ENCODE measurements at regions not wholly inside any gene's neighbourhood (a gene's known extent, or its start where the extent isn't known, plus 50 kb on each side); places are given as distances from the start of the nearest gene placed in this dataset.

DNA sequence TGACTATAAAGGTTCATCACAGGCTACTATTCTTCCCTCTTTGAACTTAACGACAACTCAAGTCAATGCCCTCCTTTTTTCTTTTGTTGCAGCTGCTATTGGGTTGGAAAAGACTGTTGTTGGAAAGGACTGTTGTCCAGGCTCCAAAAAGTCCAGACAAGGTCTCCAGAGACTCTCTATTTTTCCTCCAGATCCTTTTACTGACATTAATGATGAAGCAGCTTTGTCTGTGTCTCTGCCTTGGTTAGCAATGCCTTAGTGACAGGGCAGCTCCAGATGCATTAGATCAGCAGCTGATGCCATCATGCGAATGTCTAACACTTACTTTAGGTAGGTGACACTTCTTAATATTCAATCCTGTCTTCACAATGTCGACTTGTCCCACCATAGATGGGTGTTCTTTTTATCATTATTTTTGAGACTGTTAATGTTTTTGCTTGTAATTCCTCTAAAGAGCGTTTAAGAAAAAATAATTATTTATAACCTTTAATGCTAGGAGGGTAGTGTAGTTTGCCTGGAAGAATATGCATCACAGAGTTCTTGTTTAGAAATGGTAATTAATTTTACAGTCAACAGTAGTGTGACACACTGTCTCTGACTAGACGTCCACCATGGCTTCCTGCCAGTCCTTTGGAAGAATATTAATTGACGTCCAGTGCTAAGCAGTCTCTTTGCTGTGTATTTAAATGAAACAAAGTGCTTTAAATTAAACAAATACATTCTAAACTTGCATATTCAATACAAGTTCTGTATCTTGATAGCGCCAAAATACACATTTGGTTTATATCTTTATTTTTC is 492.2 kb downstream of the NR2F1-AS1 start:
- Histone ChIP-seq H3K4me1 (ENCODE audit: control insufficient read depth, insufficient read depth, low read length) (no peaks in the 10 kb centered on the region; the same call in 1 of the 2 replicates), H3K36me3 (ENCODE audit: control insufficient read depth, insufficient read depth, low read length) (no peaks in the 10 kb centered on the region), H3K27me3 (ENCODE audit: control insufficient read depth, insufficient read depth, low read length) (no peaks in the 10 kb centered on the region), H3K9me3 (ENCODE audit: control insufficient read depth, insufficient read depth, low read depth, low read length) (peaks cover 12% of the 10 kb centered on the region; the same call in 1 of the 2 replicates), H3K4me3 (ENCODE audit: low read depth in 2 of 2, low read length in 2 of 2) (no peak overlapping the region), H3K27ac (ENCODE audit: low read length) (peak overlapping the region; percentile 69; the same call in 1 of the 2 replicates)
- DNase-seq (ENCODE audit: low read depth, low spot score) (no peak), ATAC-seq (no peak)
- in situ Hi-C loops (cut with HindIII; ENCODE audit: low pct_unique_long_range_greater_than_20kb, low sequenced_read_pairs) (no loop called here), intact Hi-C loops (cut with micrococcal nuclease; ENCODE audit: unreplicated experiment) (no loop called here)
- ChIA-PET CTCF (no interaction called here), POLR2A (no interaction called here)
- BruUV-seq (replicated peaks), result no TSS peak
- TF ChIP-seq TCF7L2 (IDR thresholded peaks at IDR 0.05; ENCODE audit: low read depth, low read length) (no peak), SIN3A (IDR thresholded peaks at IDR 0.05; ENCODE audit: borderline replicate concordance, insufficient read depth, low read depth, low read length) (no peak), POLR2AphosphoS5 (IDR thresholded peaks at IDR 0.05; ENCODE audit: low read depth, low read length) (no peak)
- TF ChIP-seq, protein P1, sequence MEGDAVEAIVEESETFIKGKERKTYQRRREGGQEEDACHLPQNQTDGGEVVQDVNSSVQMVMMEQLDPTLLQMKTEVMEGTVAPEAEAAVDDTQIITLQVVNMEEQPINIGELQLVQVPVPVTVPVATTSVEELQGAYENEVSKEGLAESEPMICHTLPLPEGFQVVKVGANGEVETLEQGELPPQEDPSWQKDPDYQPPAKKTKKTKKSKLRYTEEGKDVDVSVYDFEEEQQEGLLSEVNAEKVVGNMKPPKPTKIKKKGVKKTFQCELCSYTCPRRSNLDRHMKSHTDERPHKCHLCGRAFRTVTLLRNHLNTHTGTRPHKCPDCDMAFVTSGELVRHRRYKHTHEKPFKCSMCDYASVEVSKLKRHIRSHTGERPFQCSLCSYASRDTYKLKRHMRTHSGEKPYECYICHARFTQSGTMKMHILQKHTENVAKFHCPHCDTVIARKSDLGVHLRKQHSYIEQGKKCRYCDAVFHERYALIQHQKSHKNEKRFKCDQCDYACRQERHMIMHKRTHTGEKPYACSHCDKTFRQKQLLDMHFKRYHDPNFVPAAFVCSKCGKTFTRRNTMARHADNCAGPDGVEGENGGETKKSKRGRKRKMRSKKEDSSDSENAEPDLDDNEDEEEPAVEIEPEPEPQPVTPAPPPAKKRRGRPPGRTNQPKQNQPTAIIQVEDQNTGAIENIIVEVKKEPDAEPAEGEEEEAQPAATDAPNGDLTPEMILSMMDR (IDR thresholded peaks at IDR 0.05), result no peak
- TF ChIP-seq, protein P2, sequence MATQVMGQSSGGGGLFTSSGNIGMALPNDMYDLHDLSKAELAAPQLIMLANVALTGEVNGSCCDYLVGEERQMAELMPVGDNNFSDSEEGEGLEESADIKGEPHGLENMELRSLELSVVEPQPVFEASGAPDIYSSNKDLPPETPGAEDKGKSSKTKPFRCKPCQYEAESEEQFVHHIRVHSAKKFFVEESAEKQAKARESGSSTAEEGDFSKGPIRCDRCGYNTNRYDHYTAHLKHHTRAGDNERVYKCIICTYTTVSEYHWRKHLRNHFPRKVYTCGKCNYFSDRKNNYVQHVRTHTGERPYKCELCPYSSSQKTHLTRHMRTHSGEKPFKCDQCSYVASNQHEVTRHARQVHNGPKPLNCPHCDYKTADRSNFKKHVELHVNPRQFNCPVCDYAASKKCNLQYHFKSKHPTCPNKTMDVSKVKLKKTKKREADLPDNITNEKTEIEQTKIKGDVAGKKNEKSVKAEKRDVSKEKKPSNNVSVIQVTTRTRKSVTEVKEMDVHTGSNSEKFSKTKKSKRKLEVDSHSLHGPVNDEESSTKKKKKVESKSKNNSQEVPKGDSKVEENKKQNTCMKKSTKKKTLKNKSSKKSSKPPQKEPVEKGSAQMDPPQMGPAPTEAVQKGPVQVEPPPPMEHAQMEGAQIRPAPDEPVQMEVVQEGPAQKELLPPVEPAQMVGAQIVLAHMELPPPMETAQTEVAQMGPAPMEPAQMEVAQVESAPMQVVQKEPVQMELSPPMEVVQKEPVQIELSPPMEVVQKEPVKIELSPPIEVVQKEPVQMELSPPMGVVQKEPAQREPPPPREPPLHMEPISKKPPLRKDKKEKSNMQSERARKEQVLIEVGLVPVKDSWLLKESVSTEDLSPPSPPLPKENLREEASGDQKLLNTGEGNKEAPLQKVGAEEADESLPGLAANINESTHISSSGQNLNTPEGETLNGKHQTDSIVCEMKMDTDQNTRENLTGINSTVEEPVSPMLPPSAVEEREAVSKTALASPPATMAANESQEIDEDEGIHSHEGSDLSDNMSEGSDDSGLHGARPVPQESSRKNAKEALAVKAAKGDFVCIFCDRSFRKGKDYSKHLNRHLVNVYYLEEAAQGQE (IDR thresholded peaks at IDR 0.05; ENCODE audit: insufficient read depth in 1 of 2, low read depth in 2 of 2, low read length in 1 of 2), result no peak

DNA sequence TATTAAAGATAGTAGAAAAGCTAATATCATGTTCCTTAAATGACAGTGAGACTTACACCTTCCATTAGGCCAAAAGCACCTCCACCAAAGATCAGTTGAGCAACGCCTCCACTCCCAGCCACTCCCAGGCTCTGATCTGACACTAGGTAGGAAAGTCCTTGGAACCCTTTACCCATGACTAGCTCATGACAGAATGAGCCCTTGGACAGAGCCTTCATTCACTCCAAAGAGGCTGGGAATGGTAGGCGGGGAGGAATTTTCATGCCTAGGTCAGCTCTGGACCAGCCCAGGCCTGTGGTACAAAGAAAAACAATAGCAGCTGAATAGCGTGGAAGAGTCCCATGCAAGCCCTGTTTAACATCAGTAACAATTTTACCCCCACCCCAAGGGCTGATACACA is 493.7 kb downstream of the NR2F1-AS1 start:
- POLR2A ChIA-PET, result no interaction called here
- Histone ChIP-seq H3K27me3 (ENCODE audit: control insufficient read depth, insufficient read depth, low read length) (no peaks in the 10 kb centered on the region), H3K9me3 (ENCODE audit: control insufficient read depth, insufficient read depth, low read depth, low read length) (peaks cover 14% of the 10 kb centered on the region; the same call in 1 of the 2 replicates), H3K4me1 (ENCODE audit: control insufficient read depth, insufficient read depth, low read length) (no peaks in the 10 kb centered on the region; the same call in 1 of the 2 replicates), H3K27ac (ENCODE audit: low read length) (peak overlapping the region; percentile 39; the same call in 1 of the 2 replicates), H3K36me3 (ENCODE audit: control insufficient read depth, insufficient read depth, low read length) (no peaks in the 10 kb centered on the region), H3K4me3 (ENCODE audit: low read depth in 2 of 2, low read length in 2 of 2) (no peak overlapping the region)
- TF ChIP-seq TCF7L2 (IDR thresholded peaks at IDR 0.05; ENCODE audit: low read depth, low read length) (no peak), SIN3A (IDR thresholded peaks at IDR 0.05; ENCODE audit: borderline replicate concordance, insufficient read depth, low read depth, low read length) (no peak), POLR2AphosphoS5 (IDR thresholded peaks at IDR 0.05; ENCODE audit: low read depth, low read length) (no peak)
- TF ChIP-seq, protein P1 (IDR thresholded peaks at IDR 0.05), result no peak
- TF ChIP-seq, protein P2 (IDR thresholded peaks at IDR 0.05; ENCODE audit: insufficient read depth in 1 of 2, low read depth in 2 of 2, low read length in 1 of 2), result no peak
- in situ Hi-C loops (cut with HindIII; ENCODE audit: low pct_unique_long_range_greater_than_20kb, low sequenced_read_pairs), result no loop called here
- no peak for ATAC-seq
- CTCF ChIA-PET, result no interaction called here
- no peak for DNase-seq (ENCODE audit: low read depth, low spot score)
- intact Hi-C loops (cut with micrococcal nuclease; ENCODE audit: unreplicated experiment), result no loop called here
- BruUV-seq (replicated peaks), result no TSS peak
